IPS-15b (cell line): ENCODE measurements at regions not wholly inside any gene's neighbourhood (a gene's known extent, or its start where the extent isn't known, plus 50 kb on each side); places are given as distances from the start of the nearest gene placed in this dataset.

Experiments used
- H3K27me3 ChIP-seq: one replicate; pipeline ENCODE4 v1.6.1; 2013; ENCODE audit warnings: low read length; ENCODE audit not compliant: control insufficient read depth, insufficient read depth
- H3K36me3 ChIP-seq: one replicate; pipeline ENCODE4 v1.6.1; 2013; ENCODE audit warnings: low read length; ENCODE audit not compliant: control insufficient read depth, insufficient read depth
- H3K4me1 ChIP-seq: one replicate; pipeline ENCODE4 v1.6.1; 2013; ENCODE audit warnings: mild to moderate bottlenecking, low read length; ENCODE audit not compliant: control insufficient read depth, insufficient read depth
- H3K4me3 ChIP-seq: one replicate; pipeline ENCODE4 v1.5.1; 2013; ENCODE audit warnings: low read depth, low read length
- H3K9ac ChIP-seq: one replicate; pipeline ENCODE4 v1.6.1; 2013; ENCODE audit warnings: low read depth, mild to moderate bottlenecking, low read length
- H3K9me3 ChIP-seq: one replicate; pipeline ENCODE4 v1.6.1; 2013; ENCODE audit warnings: mild to moderate bottlenecking, low read length; ENCODE audit not compliant: control insufficient read depth, insufficient read depth

DNA sequence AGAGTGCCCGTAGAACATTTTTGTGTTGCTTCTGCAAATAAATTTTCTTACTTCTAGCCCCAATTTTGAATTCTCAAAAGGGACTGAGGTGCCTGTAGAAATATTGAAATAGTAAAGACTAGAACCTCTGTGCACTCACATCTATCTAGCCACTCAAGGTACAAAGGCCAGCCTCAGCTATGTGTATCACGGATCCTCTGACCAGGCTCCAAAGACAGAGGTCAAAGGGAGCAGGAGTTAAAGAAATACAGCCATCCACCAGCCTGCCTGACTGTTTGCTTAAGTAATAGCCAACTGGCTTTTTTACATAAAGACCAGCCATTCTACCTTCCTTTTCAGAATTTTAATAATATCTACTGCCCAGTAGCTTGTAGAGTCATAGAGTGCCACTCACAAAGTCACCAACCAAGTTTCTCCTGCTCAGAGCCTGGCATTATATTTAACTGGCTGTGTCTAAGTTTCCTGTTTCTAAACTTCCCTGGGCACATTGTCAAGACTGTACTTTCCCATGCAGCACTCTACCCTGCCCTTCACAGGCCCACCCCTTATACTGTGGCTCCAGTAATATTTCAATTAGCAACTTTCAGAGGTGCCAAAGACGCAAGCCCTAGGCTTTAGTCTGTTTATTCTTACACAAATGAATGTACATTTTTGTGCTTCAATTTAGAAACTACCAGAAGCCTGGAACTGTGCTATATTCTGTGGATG is 338.3 kb upstream of the NT5C1B start:
- Histone ChIP-seq H3K4me3 (no peak overlapping the region), H3K36me3 (no peaks in the 10 kb centered on the region), H3K9me3 (no peaks in the 10 kb centered on the region), H3K27me3 (no peaks in the 10 kb centered on the region), H3K9ac (no peak overlapping the region), H3K4me1 (no peaks in the 10 kb centered on the region)

DNA sequence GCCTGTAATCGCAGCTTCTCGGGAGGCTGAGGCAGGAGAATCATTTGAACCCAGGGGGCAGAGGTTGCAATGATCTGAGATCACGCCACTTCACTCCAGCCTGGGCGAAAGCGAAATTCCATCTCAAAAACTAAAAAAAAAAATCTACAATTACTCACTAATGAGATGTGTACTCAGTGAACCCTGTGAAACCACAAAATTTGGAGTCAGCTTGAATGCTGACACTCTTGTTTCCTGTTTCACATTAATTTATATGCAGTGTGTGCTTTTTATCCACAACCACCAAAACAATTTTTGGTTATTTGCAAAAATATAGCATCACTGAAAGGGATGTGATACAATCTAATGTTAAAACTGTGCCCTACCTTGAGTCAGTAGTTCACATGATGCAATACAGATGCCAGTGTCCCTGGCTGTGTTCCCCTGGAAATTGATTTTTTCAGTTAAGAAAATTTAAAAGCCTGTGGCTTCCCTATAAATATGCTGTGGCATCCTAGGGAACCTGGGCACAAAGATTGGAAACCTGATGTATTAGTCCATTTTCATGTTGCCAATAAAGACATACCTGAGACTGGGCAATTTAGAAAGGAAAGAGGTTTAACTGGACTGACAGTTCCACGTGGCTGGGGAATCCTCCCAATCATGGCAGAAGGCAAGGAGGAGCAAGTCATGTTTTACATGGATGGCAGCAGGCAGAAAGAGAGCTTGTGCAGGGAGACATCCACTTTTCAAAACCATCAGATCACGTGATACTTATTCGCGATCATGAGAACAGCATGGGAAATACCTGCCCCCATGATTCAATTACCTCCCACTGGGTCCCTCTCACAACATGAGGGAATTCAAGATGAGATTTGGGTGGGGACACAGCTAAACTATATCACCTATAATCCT is 337.5 kb upstream of the NT5C1B start:
- Histone ChIP-seq H3K9ac (no peak overlapping the region), H3K4me1 (no peaks in the 10 kb centered on the region), H3K36me3 (no peaks in the 10 kb centered on the region), H3K27me3 (no peaks in the 10 kb centered on the region), H3K4me3 (no peak overlapping the region), H3K9me3 (no peaks in the 10 kb centered on the region)

DNA sequence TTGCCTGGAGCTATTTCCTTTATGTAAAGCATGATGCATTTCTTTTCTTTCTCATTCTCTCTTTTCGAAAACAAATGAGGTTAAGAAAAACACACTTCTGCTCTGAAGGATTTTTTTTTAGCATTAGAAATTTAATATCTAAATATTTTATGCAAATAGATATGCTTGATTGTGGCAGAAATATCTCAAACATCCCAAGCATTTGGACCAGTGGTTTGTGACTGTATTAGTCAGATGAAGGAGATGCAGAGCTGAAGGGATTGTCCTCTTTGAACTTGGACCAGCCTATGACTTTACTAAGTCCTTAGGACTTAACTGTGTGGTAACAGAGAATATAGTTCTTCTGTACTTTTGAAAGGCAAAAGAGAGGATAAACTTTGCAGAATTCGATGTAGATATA is 335.9 kb upstream of the NT5C1B start:
- no peaks in the 10 kb centered on the region for H3K27me3 ChIP-seq

DNA sequence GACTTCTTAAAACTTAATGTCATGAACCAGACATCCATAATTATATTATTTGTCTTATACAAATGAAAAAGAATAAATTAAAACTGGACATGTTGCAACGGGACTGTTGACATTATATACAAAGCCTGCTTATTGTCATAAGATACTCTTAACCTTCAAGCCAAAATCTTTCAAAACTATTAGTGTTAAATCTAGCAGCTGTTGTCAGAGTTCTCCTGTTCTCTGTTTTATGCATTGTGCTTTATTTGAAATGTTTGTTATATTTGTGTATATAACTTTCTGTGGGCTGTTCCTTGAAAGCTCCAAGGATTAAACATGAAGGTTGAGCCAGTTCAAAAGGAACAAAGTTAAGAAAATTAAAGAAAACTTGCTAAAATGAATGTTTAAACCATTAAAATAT is 335.5 kb upstream of the NT5C1B start:
- H3K27me3 ChIP-seq, result no peaks in the 10 kb centered on the region
- H3K36me3 ChIP-seq, result no peaks in the 10 kb centered on the region
- H3K9ac ChIP-seq, result no peak overlapping the region
- no peaks in the 10 kb centered on the region for H3K4me1 ChIP-seq
- no peak overlapping the region for H3K4me3 ChIP-seq
- no peaks in the 10 kb centered on the region for H3K9me3 ChIP-seq

More for the DNA sequence above, 335.9 kb upstream of the NT5C1B start:
- no peak overlapping the region for H3K9ac ChIP-seq
- H3K9me3 ChIP-seq, result no peaks in the 10 kb centered on the region
- no peaks in the 10 kb centered on the region for H3K4me1 ChIP-seq
- no peaks in the 10 kb centered on the region for H3K36me3 ChIP-seq
- H3K4me3 ChIP-seq, result no peak overlapping the region

DNA sequence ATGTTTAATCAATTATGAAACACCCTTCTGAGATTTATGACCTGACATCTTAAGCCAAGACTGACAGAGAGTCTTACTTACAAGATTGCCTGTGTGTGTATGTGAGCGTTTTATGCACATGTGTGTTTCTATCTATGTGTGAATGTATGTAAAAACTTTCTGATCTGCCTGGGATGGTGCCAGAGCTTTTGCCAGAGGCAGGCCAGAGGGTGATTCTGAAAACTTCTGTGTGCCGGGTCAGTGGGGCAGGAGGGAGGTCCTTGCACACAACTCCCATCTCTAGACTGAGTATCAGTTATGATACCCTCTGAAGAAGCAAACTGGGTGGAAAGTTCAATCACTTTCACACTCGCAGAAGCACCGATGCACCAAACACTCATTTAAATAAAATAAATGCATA is 335.0 kb upstream of the NT5C1B start:
- H3K4me1 ChIP-seq, result no peaks in the 10 kb centered on the region
- H3K9me3 ChIP-seq, result no peaks in the 10 kb centered on the region
- H3K27me3 ChIP-seq, result no peaks in the 10 kb centered on the region
- H3K9ac ChIP-seq, result no peak overlapping the region
- no peak overlapping the region for H3K4me3 ChIP-seq
- no peaks in the 10 kb centered on the region for H3K36me3 ChIP-seq

DNA sequence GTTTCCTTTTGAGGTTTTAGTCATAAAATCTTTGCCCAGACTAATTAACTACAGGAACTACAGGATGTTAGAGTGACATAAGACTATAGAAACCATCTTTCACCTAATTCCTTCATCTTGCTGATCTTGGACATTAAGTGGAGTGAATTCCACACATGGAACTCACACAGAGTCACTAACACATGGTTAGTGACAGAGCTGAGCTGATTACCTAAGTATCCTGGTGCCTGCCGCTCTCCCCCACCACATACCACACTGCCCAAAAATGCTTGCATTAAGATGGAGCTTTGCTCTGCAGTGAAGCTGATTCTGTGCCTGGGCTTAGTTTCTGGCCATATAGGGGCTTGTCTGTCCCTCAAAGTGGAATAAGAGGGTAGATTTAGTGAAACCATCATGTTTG is 332.9 kb upstream of the NT5C1B start:
- Histone ChIP-seq H3K9me3 (no peaks in the 10 kb centered on the region), H3K9ac (no peak overlapping the region)

DNA sequence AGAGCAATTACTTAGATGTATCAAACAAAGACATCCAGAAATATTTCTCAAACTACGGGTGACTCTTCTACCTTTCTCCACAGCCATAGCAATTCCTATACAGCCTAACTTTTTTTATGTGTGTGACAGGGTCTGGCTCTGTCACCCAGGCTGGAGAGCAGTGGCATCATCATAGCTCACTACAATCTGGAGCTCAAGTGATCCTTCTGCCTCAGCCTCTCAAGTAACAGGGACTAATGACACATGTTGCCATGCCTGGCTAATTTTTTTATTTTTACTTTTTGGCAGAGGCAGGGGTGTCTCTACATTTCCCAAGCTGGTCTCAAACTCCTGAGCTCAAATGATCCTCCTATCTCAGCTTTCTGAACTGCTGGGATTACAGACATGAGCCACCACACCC is 328.9 kb upstream of the NT5C1B start:
- no peaks in the 10 kb centered on the region for H3K9me3 ChIP-seq

More for the DNA sequence above, 332.9 kb upstream of the NT5C1B start:
- Histone ChIP-seq H3K4me1 (no peaks in the 10 kb centered on the region), H3K4me3 (no peak overlapping the region), H3K36me3 (no peaks in the 10 kb centered on the region), H3K27me3 (no peaks in the 10 kb centered on the region)

DNA sequence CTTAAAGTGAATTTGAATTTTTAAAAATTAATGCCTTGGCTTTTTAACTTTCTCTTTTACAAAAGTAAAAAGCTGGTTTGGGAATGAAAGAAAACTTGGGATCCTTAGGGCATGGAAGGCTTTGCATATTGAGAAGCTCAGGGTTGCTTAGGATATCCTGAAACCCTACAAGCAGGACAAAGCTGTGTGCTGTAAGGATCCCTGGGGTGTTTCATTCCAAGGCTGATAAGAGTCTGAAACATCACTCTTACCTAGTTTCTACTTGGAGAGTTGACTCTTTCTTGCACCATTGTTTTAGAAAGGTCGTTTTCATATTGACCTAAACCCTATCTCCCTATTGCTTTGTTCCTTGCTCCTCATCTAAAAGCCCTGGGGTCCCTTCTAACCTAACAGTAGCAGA is 325.9 kb upstream of the NT5C1B start:
- H3K9me3 ChIP-seq, result no peaks in the 10 kb centered on the region
- H3K9ac ChIP-seq, result no peak overlapping the region

More for the DNA sequence above, 328.9 kb upstream of the NT5C1B start:
- H3K4me3 ChIP-seq, result no peak overlapping the region
- H3K4me1 ChIP-seq, result no peaks in the 10 kb centered on the region
- H3K36me3 ChIP-seq, result no peaks in the 10 kb centered on the region
- H3K27me3 ChIP-seq, result no peaks in the 10 kb centered on the region
- H3K9ac ChIP-seq, result no peak overlapping the region

DNA sequence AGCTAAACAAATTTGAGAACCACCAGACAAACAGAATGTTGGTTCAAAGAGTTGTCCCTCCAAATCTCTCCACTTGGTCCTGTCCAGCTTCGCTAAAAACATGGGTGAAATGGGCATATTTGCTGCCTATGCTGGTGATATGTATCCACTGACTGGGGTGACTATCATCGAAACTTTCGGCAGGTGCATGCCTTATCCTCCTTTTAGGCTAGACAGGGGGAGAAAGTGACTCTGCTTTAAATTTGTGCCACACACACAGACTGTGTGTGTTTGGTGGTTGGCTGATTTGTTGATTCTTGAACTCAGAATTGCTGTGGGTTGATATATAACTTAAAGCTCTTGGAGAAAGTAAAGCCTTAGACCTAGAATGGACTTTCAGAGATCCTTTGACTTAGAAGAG is 324.1 kb upstream of the NT5C1B start:
- no peaks in the 10 kb centered on the region for H3K9me3 ChIP-seq
- no peaks in the 10 kb centered on the region for H3K27me3 ChIP-seq
- no peaks in the 10 kb centered on the region for H3K4me1 ChIP-seq
- no peak overlapping the region for H3K4me3 ChIP-seq
- H3K9ac ChIP-seq, result no peak overlapping the region
- H3K36me3 ChIP-seq, result no peaks in the 10 kb centered on the region

More for the DNA sequence above, 325.9 kb upstream of the NT5C1B start:
- Histone ChIP-seq H3K4me1 (no peaks in the 10 kb centered on the region), H3K36me3 (no peaks in the 10 kb centered on the region), H3K27me3 (no peaks in the 10 kb centered on the region), H3K4me3 (no peak overlapping the region)

DNA sequence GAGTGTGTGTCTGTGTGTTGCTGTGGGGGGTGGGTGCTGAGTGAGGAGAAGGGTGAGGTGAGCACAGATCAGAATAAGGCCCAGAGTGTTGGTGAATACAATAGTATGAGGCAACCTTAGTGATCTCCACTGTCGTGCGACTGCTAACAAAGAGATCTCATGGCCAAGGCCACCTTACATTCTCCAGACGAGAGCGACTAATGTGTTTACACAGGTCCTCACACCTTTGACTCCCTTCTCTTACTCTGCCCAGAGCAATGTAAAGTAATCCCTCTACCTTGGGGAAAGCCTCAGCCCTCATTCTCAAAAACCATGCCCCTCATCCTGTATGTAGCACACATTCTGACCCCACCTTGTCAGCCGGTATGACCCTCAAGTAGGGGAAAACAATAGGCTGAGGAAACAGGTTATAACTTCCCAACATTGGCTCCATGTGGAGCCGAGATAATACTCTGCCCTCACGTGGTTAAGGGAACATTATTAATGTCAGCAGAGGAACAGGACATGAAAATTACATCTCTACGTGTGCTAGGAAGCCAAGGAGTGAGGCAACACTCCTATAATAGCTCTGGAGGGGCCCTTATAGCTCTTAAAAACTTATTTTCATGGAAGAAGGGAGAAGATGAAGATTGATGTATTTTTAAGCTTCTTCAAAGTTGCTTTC is 323.0 kb upstream of the NT5C1B start:
- Histone ChIP-seq H3K4me3 (no peak overlapping the region), H3K9me3 (no peaks in the 10 kb centered on the region), H3K9ac (no peak overlapping the region), H3K4me1 (no peaks in the 10 kb centered on the region), H3K27me3 (no peaks in the 10 kb centered on the region), H3K36me3 (no peaks in the 10 kb centered on the region)

DNA sequence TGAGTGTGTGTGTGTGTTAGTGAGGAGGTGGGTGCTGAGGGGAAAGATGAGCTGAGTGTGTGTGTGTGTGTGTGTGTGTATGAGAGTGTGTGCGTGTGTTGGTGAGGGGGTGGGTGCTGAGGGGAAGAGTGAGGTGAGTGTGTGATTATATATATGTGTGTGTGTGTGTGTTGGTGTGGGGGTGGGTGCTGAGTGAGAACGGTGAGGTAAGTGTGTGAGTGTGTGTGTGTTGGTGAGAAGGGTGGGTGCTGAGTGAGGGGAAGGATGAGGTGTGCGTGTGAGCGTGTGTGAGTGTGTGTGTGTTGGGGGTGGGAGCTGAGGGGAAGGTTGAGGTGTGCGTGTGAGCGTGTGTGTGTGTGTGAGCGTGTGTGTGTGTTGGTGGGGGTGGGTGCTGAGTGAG is 322.0 kb upstream of the NT5C1B start:
- no peak overlapping the region for H3K9ac ChIP-seq
- no peak overlapping the region for H3K4me3 ChIP-seq
- H3K9me3 ChIP-seq, result no peaks in the 10 kb centered on the region
- no peaks in the 10 kb centered on the region for H3K36me3 ChIP-seq
- H3K27me3 ChIP-seq, result no peaks in the 10 kb centered on the region
- no peaks in the 10 kb centered on the region for H3K4me1 ChIP-seq
